ENCODE measurements at regions not wholly inside any gene's neighbourhood (a gene's known extent, or its start where the extent isn't known, plus 50 kb on each side); places are given as distances from the start of the nearest gene placed in this dataset.
A peak's percentile ranks its signal among the peaks of the same experiment; 100 is the strongest.

DNA sequence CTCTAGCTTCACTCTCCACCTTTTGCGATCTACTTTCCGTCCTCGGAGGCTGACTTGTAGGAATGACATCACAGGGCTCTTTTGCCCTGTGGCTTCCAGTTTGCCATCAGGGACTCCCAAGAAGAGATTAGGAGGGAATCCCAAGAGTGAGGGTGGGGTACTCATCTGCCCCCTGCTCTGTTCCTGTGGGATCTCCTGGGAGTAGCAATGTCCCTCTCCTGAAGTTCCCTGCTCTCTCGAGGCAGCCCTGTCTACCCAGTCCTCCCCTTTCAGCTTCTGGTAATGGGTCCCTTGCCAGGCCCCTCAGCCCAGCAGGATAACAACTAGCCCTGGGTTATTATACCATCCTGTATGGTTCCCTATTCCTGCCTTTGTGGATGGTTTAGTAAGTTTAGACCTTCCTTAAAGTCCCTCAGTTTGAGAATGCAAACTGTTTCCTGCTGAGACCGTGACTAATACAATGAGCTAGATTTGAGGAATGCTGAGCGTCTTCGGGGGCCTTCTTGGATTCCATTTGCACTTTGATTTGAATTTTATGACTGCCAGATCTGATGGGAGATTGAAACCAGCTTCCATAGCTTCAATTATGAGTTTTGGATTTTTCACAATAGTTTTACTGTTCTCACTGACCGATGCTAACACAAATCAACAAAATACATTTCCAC, 73.7 kb upstream of the IPO5 start:
- H3K9me3 Mint-ChIP-seq (ENCODE audit: unreplicated experiment) = no peaks in the 10 kb centered on the region
- CTCF ChIA-PET = interaction anchor here (0.6 to 1.2 kb wide), 7 partner anchors 8 to 511 kb away, joined by 3 to 4 read pairs (median 3); no protein-coding TSS in a partner anchor
- H3K36me3 Mint-ChIP-seq (ENCODE audit: insufficient read depth, unreplicated experiment) = no peaks in the 10 kb centered on the region
- H3K27ac Mint-ChIP-seq (ENCODE audit: low read depth, unreplicated experiment) = no peak overlapping the region
- TF ChIP-seq, protein P1, sequence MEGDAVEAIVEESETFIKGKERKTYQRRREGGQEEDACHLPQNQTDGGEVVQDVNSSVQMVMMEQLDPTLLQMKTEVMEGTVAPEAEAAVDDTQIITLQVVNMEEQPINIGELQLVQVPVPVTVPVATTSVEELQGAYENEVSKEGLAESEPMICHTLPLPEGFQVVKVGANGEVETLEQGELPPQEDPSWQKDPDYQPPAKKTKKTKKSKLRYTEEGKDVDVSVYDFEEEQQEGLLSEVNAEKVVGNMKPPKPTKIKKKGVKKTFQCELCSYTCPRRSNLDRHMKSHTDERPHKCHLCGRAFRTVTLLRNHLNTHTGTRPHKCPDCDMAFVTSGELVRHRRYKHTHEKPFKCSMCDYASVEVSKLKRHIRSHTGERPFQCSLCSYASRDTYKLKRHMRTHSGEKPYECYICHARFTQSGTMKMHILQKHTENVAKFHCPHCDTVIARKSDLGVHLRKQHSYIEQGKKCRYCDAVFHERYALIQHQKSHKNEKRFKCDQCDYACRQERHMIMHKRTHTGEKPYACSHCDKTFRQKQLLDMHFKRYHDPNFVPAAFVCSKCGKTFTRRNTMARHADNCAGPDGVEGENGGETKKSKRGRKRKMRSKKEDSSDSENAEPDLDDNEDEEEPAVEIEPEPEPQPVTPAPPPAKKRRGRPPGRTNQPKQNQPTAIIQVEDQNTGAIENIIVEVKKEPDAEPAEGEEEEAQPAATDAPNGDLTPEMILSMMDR (IDR thresholded peaks at IDR 0.05; ENCODE audit: unreplicated experiment) = no peak
- no TSS peak for BruUV-seq (replicated peaks)
- POLR2A ChIA-PET = interaction anchor here (0.5 to 0.7 kb wide), 3 partner anchors 46 to 678 kb away, joined by 3 read pairs; no protein-coding TSS in a partner anchor
- DNase-seq (ENCODE audit: unreplicated experiment) = peak; percentile 45
- intact Hi-C loops (cut with micrococcal nuclease) = loop anchor here (10.0 kb wide), 1 partner anchor 65 kb away; no protein-coding TSS in a partner anchor
- no peak overlapping the region for H3K4me3 Mint-ChIP-seq (ENCODE audit: unreplicated experiment)
- peaks cover 8% of the 10 kb centered on the region for H3K4me1 Mint-ChIP-seq (ENCODE audit: insufficient read depth, unreplicated experiment)
- no peaks in the 10 kb centered on the region for H3K27me3 Mint-ChIP-seq (ENCODE audit: insufficient read depth, unreplicated experiment)

DNA sequence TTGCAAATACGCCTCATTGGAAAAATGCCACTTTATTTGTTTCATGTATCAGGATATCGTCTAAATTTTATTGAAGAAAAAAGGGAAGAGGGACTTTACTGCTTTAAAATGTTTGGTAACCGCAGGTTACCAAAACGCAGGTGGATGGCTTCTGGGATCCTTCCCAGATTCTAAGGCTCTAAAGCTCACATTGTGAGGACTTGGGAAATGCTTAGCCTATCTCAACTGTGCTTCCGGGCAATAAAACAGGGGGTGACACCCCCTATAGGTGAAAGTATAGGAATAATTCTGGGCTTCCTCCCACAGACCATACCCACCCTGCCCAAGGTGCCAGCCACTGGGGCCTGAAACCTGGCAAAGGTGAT, 73.2 kb upstream of the IPO5 start:
- TF ChIP-seq, protein P1 (IDR thresholded peaks at IDR 0.05; ENCODE audit: unreplicated experiment) = no peak
- Mint-ChIP-seq H3K9me3 (ENCODE audit: unreplicated experiment) (no peaks in the 10 kb centered on the region), H3K27ac (ENCODE audit: low read depth, unreplicated experiment) (no peak overlapping the region), H3K36me3 (ENCODE audit: insufficient read depth, unreplicated experiment) (no peaks in the 10 kb centered on the region), H3K27me3 (ENCODE audit: insufficient read depth, unreplicated experiment) (no peaks in the 10 kb centered on the region), H3K4me3 (ENCODE audit: unreplicated experiment) (no peak overlapping the region), H3K4me1 (ENCODE audit: insufficient read depth, unreplicated experiment) (peaks cover 8% of the 10 kb centered on the region)
- no TSS peak for BruUV-seq (replicated peaks)
- ChIA-PET POLR2A (interaction anchor here (0.5 to 0.7 kb wide), 3 partner anchors 47 to 677 kb away, joined by 3 read pairs; no protein-coding TSS in a partner anchor), CTCF (interaction anchor here (0.6 to 1.2 kb wide), 6 partner anchors 9 to 511 kb away, joined by 3 to 4 read pairs (median 4); no protein-coding TSS in a partner anchor)
- intact Hi-C loops (cut with micrococcal nuclease) = no loop called here
- DNase-seq (ENCODE audit: unreplicated experiment) = no peak

DNA sequence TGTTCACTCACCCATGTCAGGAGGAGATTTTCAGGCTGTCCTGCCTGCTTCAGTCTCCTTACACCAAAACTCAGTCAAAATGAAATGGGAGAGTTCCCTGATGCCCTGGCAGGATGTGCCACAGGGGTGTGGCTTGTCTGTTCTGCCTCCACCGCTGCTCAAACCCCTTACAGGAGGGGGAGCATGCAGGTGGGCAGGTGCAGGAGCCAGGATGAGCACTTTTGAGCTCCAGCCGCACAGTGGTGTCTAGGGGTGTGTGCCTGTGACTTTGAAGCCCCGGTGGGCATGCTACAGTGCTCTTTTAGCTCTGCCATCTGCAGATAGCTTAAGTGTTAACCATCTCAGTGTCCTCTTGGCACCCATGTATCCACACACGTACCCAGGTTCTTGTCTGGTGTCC, 71.9 kb upstream of the IPO5 start:
- H3K4me3 Mint-ChIP-seq (ENCODE audit: unreplicated experiment) = no peak overlapping the region
- H3K4me1 Mint-ChIP-seq (ENCODE audit: insufficient read depth, unreplicated experiment) = peaks cover 8% of the 10 kb centered on the region
- intact Hi-C loops (cut with micrococcal nuclease) = no loop called here
- H3K27me3 Mint-ChIP-seq (ENCODE audit: insufficient read depth, unreplicated experiment) = no peaks in the 10 kb centered on the region
- no peaks in the 10 kb centered on the region for H3K36me3 Mint-ChIP-seq (ENCODE audit: insufficient read depth, unreplicated experiment)
- no TSS peak for BruUV-seq (replicated peaks)
- H3K27ac Mint-ChIP-seq (ENCODE audit: low read depth, unreplicated experiment) = no peak overlapping the region
- CTCF ChIA-PET = interaction anchor here (0.6 to 0.7 kb wide), 2 partner anchors 72 to 1243 kb away, joined by 3 read pairs; partner anchors contain the start of gene IPO5
- DNase-seq (ENCODE audit: unreplicated experiment) = no peak
- TF ChIP-seq, protein P1 (IDR thresholded peaks at IDR 0.05; ENCODE audit: unreplicated experiment) = no peak
- POLR2A ChIA-PET = no interaction called here
- H3K9me3 Mint-ChIP-seq (ENCODE audit: unreplicated experiment) = no peaks in the 10 kb centered on the region

DNA sequence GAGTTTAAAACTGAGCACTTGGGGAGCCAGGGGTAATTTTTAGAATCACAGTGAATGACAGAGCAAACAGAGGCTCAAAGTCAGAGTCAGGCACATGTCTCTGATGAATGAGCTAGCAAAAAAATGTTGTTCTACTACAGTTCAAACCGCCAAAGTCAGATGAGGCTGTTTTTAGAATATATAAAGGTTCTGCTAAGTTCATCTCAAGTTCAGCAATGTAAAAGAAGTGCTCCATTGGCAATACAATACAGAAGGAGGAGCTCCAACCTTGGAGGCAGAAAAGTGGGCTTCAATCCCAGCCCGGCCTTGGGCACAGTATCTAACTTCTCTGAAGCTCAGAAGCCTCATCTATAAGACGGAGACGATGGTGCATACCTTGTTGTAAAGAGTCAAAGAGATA, 70.1 kb upstream of the IPO5 start:
- TF ChIP-seq, protein P1 (IDR thresholded peaks at IDR 0.05; ENCODE audit: unreplicated experiment) = no peak
- BruUV-seq (replicated peaks) = no TSS peak
- no peak for DNase-seq (ENCODE audit: unreplicated experiment)
- H3K27me3 Mint-ChIP-seq (ENCODE audit: insufficient read depth, unreplicated experiment) = no peaks in the 10 kb centered on the region
- H3K4me3 Mint-ChIP-seq (ENCODE audit: unreplicated experiment) = no peak overlapping the region
- no peak overlapping the region for H3K27ac Mint-ChIP-seq (ENCODE audit: low read depth, unreplicated experiment)
- ChIA-PET POLR2A (interaction anchor here (0.6 kb wide), 1 partner anchor 888 kb away, joined by 4 read pairs; no protein-coding TSS in a partner anchor), CTCF (no interaction called here)
- intact Hi-C loops (cut with micrococcal nuclease) = no loop called here
- H3K4me1 Mint-ChIP-seq (ENCODE audit: insufficient read depth, unreplicated experiment) = peaks cover 8% of the 10 kb centered on the region
- H3K9me3 Mint-ChIP-seq (ENCODE audit: unreplicated experiment) = no peaks in the 10 kb centered on the region
- no peaks in the 10 kb centered on the region for H3K36me3 Mint-ChIP-seq (ENCODE audit: insufficient read depth, unreplicated experiment)
